Colonic mucosa (tissue), 4 donors: ENCODE measurements at regions not wholly inside any gene's neighbourhood (a gene's known extent, or its start where the extent isn't known, plus 50 kb on each side); places are given as distances from the start of the nearest gene placed in this dataset.

Source experiments
- DNase-seq: peaks from one replicate; pipeline ENCODE4 v3.0.0-alpha.2; 2020
- H3K27ac ChIP-seq: fragments of 200-600 bp; one replicate; pipeline ENCODE4 v1.8.0; 2021
- H3K27me3 ChIP-seq: fragments of 200-600 bp; one replicate; pipeline ENCODE4 v1.8.0; 2021
- H3K36me3 ChIP-seq: fragments of 200-600 bp; one replicate; pipeline ENCODE4 v1.8.0; 2021
- H3K4me1 ChIP-seq: fragments of 200-600 bp; one replicate; pipeline ENCODE4 v1.8.0; 2021; ENCODE audit warnings: mild to moderate bottlenecking
- H3K4me3 ChIP-seq: fragments of 200-600 bp; one replicate; pipeline ENCODE4 v1.8.0; 2021
- H3K9ac ChIP-seq, 2 donors: one replicate each; pipeline ENCODE4 v1.7.0; 2013; ENCODE audit warnings: control low read depth in 2 of 2, low read depth in 2 of 2, low read length in 2 of 2
- H3K9me3 ChIP-seq: fragments of 200-600 bp; one replicate; pipeline ENCODE4 v1.8.0; 2021
- intact Hi-C: fragments of 100-400 bp; cut with DNase I; formaldehyde crosslinking; loops from one replicate; pipeline ENCODE4 v1.14.1; 2022
- TF ChIP-seq, protein P1 (sequence below): fragments of 200-600 bp; IDR thresholded peaks from one replicate; pipeline ENCODE4 v1.8.0; 2022; ENCODE audit warnings: antibody characterized with exemption, mild to moderate bottlenecking
- donor health status: healthy.
- donor health status: DM: no; HTN: no; CAD: no.
- donor health status: DM: no; HTN: no; CAD: no.

DNA sequence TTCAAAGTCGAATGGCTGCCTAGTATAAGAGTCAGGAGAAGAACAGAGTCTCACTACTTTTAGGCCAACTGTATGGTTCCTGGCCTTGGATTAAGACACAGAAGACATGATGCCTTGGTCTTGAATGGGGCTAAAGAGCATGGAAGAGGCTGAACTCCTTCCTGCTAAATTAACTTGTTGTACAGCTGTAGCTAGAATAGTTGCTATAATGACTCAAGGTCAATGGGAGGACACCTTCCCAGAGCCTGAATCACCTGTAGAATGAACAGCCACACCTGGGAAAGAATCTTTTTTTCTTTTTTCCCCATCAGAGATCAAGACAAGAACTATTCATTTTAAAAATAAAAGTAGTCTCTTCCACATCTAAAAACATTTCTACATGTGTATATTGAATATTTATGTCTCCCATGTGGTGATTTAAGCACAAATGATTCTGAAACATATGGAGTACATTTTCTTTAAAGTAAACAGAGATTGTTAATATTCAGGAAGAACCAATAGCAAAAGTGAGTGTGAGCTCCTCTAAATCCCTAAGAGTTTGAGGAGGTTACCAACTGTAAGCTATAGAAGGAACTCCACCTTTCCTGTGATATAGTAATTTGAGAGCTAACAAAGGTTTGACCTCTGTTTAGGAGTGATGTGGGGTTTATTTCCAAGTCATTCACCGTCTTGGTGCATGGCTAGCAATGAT, 191.3 kb downstream of the TGFB2 start:
- no peak for DNase-seq

DNA sequence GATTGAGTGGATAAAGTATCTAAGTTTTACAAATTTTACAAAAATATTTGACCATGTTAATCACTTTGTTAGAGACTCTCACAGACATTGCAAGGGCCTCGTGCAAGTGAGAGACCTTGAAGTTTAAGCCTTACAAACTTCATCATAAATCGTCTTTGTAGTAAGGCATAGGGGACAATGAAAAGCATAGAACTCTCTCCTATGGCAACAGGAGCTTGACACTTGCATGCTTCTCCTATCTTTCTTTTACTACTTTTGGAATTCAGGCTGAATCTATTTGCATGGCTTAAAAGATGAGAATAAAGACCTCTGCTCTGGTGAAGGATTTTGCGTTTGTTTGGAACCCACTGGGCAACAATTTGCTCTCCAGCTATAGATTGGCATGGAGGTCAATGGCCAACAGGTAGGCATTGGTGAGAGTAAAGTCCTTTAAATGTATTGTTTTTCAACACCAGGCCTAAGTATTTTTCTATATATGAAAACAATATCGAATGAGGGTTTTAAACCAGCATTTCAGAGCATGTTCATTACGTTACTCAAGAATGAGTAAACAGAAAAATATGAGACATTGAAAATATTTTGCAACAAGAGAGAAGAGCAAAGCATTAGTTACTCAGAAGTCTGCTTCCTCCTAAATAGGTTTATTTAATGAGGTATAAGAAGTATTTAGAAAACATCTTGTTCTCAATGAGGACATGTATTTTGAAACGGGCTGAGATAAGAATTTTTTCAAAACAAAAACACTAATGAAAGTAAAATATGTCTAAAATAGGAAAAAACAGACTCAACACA, 192.2 kb downstream of the TGFB2 start:
- TF ChIP-seq, protein P1, sequence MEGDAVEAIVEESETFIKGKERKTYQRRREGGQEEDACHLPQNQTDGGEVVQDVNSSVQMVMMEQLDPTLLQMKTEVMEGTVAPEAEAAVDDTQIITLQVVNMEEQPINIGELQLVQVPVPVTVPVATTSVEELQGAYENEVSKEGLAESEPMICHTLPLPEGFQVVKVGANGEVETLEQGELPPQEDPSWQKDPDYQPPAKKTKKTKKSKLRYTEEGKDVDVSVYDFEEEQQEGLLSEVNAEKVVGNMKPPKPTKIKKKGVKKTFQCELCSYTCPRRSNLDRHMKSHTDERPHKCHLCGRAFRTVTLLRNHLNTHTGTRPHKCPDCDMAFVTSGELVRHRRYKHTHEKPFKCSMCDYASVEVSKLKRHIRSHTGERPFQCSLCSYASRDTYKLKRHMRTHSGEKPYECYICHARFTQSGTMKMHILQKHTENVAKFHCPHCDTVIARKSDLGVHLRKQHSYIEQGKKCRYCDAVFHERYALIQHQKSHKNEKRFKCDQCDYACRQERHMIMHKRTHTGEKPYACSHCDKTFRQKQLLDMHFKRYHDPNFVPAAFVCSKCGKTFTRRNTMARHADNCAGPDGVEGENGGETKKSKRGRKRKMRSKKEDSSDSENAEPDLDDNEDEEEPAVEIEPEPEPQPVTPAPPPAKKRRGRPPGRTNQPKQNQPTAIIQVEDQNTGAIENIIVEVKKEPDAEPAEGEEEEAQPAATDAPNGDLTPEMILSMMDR = no peak
- no peak overlapping the region for H3K27ac ChIP-seq
- no peak overlapping the region for H3K4me3 ChIP-seq
- H3K36me3 ChIP-seq = no peaks in the 10 kb centered on the region
- H3K27me3 ChIP-seq = no peaks in the 10 kb centered on the region
- no peak for DNase-seq
- H3K4me1 ChIP-seq = no peaks in the 10 kb centered on the region
- no peaks in the 10 kb centered on the region for H3K9me3 ChIP-seq
- intact Hi-C loops = no loop called here
- H3K9ac ChIP-seq = no peak overlapping the region

More for the DNA sequence above, 191.3 kb downstream of the TGFB2 start:
- Histone ChIP-seq H3K27me3 (no peaks in the 10 kb centered on the region), H3K4me1 (no peaks in the 10 kb centered on the region), H3K4me3 (no peak overlapping the region), H3K9ac (no peak overlapping the region), H3K27ac (no peak overlapping the region), H3K36me3 (no peaks in the 10 kb centered on the region), H3K9me3 (no peaks in the 10 kb centered on the region)
- TF ChIP-seq, protein P1 = no peak
- intact Hi-C loops = no loop called here

DNA sequence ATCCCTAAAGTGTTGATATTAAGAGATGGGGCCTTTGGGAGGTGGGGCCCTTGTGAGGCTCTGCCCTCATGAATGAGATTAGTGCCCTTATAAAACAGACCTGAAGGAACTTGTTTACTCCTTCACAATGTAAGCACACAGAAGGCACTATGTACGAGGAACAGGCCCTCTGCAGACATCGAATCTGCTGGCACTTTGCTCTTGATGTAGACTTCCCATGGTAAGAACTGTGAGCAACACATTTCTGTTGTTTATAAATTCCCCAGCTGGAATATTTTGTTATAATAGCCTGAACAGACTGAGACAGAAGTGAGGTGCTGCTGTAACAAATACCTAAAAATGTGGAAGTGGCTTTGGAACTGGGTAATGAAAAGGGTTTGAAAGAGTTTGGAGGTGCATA, 193.2 kb downstream of the TGFB2 start:
- Histone ChIP-seq H3K9ac (no peak overlapping the region), H3K36me3 (no peaks in the 10 kb centered on the region), H3K27me3 (no peaks in the 10 kb centered on the region), H3K4me1 (no peaks in the 10 kb centered on the region), H3K4me3 (no peak overlapping the region), H3K9me3 (no peaks in the 10 kb centered on the region), H3K27ac (no peak overlapping the region)
- no peak for DNase-seq
- TF ChIP-seq, protein P1 = no peak
- intact Hi-C loops = no loop called here

DNA sequence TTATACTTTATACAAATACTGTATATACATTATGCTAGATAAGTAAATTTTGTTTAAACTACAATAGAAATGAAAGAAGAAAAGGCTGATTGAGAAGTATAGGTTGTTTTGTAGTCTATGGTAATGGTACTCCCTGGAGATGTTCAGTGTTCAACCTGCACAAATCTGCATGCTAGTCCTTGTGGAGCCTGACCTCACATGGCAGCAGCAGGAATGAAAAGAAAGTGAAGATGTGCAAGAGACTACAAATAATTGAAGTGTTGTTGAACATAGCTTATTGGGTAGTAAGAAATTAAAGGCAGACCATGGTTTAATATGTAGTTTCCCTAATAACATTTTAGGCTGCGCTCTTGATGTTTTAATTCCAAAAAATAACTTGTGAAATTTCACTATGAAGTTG, 201.2 kb downstream of the TGFB2 start:
- TF ChIP-seq, protein P1 = no peak
- H3K9me3 ChIP-seq = no peaks in the 10 kb centered on the region
- H3K4me3 ChIP-seq = no peak overlapping the region
- no peak overlapping the region for H3K27ac ChIP-seq
- H3K36me3 ChIP-seq = no peaks in the 10 kb centered on the region
- DNase-seq = no peak
- H3K4me1 ChIP-seq = no peaks in the 10 kb centered on the region
- intact Hi-C loops = no loop called here
- H3K27me3 ChIP-seq = no peaks in the 10 kb centered on the region
- H3K9ac ChIP-seq = no peak overlapping the region

DNA sequence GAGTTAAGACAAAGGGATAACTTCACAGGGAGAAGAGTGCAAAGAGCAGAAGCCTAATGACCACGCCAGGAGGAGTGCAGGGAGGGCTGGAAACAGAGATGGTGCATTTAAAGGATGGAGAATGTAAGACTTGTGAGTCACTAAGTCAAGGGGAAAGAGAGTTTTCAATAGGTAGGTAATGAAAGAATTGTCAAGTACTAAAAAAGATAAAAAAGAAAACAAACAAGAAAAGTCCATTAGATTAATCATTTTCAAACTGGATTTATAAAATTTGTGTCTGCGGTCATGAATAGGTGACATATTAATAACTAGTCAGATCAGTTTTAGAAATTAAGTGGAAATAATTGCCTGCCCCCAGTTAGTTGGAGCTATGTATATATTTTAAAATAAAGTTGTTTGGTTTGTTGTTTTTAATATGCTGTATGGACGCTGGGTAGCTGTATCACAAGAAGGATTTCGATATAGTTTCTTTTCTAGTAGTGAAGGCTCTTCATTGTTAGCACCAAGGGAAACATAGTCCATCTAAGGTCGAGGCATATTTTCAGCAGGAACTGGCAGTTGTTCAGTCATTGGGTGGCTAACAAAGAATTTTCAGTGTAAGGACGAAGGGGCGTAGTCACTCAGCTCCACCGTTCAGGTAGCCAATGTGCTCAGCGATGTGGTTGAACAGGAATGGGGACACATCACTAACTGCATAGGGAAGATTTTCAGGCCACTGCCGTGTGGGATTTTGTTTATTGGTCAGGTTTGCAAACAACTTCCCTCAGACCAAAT, 203.0 kb downstream of the TGFB2 start:
- no peaks in the 10 kb centered on the region for H3K27me3 ChIP-seq
- no peaks in the 10 kb centered on the region for H3K9me3 ChIP-seq
- H3K4me1 ChIP-seq = no peaks in the 10 kb centered on the region
- H3K36me3 ChIP-seq = no peaks in the 10 kb centered on the region
- H3K9ac ChIP-seq = no peak overlapping the region
- H3K27ac ChIP-seq = no peak overlapping the region
- no peak for DNase-seq
- intact Hi-C loops = no loop called here
- H3K4me3 ChIP-seq = no peak overlapping the region
- TF ChIP-seq, protein P1 = no peak
